Hepatic stellate cell (primary cell): ENCODE measurements at regions not wholly inside any gene's neighbourhood (a gene's known extent, or its start where the extent isn't known, plus 50 kb on each side); places are given as distances from the start of the nearest gene placed in this dataset.

Experiments used
- DNase-seq: peaks from one replicate; pipeline ENCODE4 v3.0.0; 2011; ENCODE audit warnings: low spot score

GRCh38 chr3:107068980-107069379, 308.3 kb upstream of the CCDC54 start:
- peak; percentile 35 for DNase-seq

- no peak for DNase-seq
These were observed 300.3 kb upstream of the CCDC54 start for GRCh38 chr3:107076946-107077345.

DNA sequence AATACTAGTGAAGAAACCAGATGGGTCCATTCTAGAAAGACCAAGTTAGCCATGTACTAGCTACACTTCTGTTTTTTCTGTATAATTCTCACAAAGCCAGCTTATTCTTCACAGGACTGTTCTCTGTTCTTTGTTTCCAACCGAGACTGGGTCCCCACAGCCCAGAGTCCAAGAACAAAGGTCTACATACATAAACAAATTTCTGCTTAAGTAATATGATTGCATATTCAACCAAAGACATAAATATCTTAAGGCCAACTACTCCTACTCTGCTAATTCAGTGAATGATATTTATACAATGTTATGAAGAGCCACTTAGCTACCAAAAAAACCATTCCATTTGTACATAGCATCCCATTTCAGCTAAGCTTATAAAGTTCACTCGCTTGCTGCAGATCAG, 299.8 kb upstream of the CCDC54 start:
- DNase-seq, result no peak

- DNase-seq, result no peak
These were observed 294.7 kb upstream of the CCDC54 start for GRCh38 chr3:107082527-107082926.

DNA sequence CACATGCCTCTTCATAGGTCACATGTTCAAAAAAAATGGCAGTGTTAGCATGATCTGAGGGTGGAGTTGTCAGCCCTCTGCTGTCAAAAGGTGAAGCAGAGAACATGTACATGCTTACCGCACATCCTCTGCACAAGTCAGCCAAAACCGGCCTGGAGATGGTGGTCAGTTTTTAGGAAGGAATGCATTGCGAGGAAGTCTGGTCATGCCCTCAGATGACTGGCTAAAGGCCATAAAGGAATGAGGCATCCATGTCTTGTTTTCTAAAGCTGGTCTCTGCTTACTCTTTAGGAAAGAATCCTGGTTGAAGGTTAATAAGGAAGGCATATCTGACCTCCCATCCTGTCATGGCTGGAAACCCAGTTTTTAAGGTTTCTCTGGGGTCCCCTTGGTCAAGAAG, 292.0 kb upstream of the CCDC54 start:
- no peak for DNase-seq

GRCh38 chr3:107092121-107092520, 285.1 kb upstream of the CCDC54 start:
- DNase-seq, result no peak

DNA sequence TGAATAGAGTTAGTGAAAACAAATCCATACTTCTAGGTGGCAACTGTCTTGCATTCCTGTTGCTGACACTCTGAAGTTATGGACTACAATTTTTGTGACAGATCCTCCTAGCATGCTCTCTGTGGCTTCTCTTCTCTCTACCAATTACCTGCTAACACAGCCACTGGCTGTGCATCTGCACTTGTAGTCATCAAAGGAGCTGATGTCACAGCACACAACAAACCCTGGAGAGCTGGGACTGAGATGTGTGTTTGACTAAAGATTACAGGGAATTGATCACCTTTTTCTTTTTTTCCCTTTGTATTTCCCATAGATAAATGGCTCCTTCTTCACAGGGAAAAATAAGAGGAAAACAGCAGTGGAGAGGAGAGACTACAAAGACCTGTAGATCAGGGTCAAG, 278.4 kb upstream of the CCDC54 start:
- DNase-seq, result no peak

DNA sequence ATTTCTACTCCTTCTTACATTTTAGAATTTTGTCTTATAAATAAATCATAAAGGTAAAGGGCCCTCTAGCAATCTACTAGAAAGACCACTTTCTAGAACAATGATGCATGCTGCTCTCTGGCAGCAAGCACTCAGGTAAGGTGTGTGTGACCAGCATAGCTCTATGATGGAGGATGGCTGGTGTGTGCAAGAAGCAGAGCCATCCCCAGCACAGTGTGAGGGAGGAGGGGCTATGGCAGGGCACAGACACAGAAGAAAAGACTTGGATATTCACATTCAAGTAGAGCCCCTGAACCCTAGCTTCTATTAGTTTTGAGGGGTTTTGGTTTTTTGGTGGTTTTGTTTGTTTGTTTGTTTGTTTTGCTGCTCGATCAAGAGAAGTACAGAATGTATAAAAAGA, 277.1 kb upstream of the CCDC54 start:
- no peak for DNase-seq

GRCh38 chr3:107100573-107100972, 276.7 kb upstream of the CCDC54 start:
- DNase-seq, result no peak

GRCh38 chr3:107103786-107104185, 273.5 kb upstream of the CCDC54 start:
- no peak for DNase-seq

DNA sequence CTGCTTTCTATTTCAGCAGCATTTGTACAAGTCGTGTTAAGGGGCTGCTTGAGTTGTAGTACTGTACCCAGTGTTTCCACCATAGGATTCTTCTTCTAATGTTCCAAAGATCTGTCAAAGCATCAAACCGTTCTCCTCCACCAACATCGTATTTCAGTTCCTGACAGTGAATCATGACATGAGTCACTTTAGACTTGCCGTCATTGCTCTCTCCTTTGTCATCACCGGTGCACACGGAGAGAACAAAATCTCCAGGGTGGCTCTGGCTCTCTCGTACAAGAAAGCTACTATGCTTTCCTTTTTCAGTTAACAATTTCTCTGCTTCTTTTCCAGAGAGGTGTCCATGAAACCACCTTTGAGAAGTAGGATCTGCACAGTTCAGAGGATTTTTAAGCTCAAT, 270.9 kb upstream of the CCDC54 start:
- peak; percentile 11 for DNase-seq

DNA sequence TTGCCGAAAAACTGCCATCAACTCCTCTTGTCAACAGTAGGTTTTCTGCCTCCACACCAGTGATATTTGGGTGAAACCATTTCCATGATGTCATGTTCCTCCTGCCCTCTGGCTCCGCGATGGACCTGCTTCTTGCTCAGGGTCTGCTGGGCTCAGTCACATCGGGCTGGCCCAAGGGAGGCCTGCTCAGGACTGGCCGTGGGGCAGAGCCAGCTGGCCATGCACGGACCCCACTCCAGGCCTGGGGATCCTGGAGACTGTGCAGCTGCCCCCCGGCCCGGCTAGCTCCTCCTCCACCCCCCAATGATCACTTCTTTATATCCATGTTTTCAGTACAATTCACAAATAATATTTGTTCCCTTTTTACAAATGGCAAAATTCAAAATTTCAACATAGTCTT, 270.3 kb upstream of the CCDC54 start:
- DNase-seq, result no peak

GRCh38 chr3:107110596-107111305, 266.5 kb upstream of the CCDC54 start:
- DNase-seq, result no peak

GRCh38 chr3:107111872-107112271, 265.4 kb upstream of the CCDC54 start:
- no peak for DNase-seq

GRCh38 chr3:107112356-107112755, 264.9 kb upstream of the CCDC54 start:
- no peak for DNase-seq

DNA sequence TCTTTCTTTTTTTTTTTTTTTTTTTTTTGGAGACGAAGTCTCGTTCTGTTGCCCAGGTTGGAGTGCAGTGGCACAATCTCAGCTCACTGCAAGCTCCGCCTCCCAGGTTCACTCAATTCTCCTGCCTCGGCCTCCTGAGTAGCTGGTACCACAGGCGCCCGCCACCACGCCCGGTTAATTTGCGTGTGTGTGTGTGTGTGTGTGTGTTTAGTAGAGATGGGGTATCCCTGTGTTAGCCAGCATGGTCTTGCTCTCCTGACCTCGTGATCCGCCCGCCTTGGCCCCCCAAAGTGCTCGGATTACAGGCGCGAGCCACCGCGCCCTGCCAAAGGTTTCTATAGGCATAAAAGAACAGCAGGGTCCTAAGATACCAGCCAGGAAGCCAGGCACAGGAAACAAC, 261.0 kb upstream of the CCDC54 start:
- no peak for DNase-seq

GRCh38 chr3:107117156-107117555, 260.1 kb upstream of the CCDC54 start:
- DNase-seq, result no peak

- DNase-seq, result peak; percentile 65
These were observed 259.2 kb upstream of the CCDC54 start for GRCh38 chr3:107117922-107118536.

DNA sequence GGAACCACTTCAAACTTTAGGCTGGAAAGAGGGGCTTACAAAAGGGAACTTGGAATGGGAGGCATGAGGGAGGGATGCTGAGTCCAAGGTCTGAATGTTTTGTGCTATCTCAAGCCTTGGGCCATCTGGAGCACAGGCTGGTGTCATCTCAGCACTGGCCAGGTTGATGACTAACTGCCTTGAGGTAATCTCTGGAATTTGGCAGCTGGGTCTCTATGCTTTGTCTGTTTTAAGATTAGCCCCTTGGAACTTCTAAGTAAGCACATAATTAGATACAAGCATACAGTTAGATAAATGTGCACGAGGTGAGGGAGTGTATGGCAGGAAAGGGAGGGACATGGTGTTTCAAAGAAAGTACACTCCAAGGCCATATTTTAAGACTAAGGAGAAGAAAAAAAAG, 252.4 kb upstream of the CCDC54 start:
- DNase-seq, result peak; percentile 46

GRCh38 chr3:107128946-107129345, 248.3 kb upstream of the CCDC54 start:
- no peak for DNase-seq

DNA sequence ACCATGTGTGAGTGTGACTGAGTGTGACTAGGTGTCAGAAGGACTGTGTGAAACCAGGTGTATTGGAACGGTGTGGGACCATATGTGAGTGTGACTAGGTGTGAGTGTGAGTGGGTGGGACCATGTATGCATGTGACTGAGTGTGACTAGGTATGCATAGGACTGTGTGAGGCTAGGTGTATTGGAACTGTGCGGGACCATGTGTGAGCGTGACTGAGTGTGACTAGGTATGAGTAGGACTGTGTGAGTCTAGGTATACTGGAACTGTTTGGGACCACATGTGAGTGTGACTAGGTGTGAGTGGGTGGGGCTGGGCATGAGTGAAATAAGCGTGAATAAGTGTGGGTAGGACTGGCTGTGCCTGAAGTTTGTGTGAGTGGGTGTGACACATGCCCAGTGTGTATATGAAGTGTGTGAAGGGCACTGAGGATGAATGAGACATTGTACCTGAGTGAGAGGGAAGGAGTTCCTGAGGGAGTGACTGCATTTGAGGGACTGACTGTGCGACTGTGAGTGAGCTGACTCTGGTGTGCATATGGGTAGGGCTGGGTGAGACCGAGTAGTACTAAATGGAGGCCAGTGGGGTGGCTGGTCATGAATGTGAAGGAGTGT, 247.0 kb upstream of the CCDC54 start:
- DNase-seq, result no peak

DNA sequence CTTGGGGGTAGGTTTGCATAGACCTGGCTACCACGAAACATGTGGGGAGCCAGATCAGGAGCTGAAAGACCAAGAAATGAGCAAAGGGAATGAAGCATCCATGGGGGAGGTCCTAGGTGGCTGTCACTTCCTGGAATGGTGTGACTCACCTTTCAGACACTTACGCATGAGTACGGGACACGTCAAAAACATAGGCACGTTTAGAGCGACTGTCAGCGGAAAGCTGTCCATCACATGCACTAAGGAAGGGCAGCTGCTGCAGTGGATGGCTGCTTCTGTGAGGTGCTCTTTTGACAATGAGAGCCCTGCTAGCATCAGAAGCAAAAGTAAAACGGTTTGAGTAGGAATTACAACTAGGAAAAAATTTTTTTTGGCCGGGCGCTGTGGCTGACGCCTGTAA, 244.6 kb upstream of the CCDC54 start:
- DNase-seq, result no peak

GRCh38 chr3:107133891-107134290, 243.3 kb upstream of the CCDC54 start:
- DNase-seq, result no peak

GRCh38 chr3:107142171-107142570, 235.1 kb upstream of the CCDC54 start:
- DNase-seq, result no peak
